ENCODE measurements at regions not wholly inside any gene's neighbourhood (a gene's known extent, or its start where the extent isn't known, plus 50 kb on each side); places are given as distances from the start of the nearest gene placed in this dataset.

DNA sequence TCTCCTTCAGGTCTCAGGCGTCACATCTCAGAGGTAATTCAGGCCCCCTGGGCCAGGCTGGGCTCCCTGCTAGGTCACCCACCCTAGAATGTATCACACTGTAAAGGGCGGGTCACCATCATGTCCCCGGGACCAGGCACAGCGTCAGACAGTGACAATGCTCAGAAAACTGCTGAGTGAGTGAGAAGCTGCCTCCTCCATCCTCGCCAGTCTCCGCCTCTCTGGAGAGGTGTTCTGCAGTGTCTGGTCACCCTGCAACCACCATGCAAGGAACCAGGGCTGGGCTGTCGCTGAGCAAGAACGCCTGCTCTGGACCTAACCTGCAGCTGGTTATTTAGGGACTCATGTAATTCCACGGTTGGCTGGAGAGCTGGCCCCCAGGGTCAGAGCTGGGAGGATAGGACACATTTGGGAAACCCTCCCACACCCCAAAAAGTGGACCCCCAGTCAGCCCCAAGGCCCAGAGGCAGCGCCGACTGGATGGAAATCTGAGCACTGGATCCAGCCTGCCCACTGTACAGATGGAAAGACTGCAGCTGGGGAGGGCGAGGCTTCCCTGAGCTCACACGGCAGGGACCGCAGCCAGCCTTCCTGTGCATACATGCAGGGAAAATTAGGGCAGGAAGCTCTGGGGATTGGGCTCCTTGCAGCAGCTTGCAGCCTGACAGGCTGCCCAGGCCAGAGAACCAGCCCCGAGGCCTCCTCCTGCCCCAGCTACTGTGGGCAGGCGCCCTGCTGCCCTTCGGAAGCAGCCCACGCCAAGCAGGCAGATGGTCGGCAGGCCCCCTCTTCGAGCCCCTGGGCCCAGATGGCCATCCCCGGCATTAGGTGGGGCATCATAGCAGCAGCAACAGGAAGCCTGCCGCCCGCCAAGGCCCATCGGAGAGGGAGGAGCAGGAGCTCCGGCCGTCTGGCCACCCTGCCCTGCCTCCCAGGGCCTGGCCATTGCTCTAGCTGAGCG, 105.4 kb upstream of the ZMIZ1 start:
- DNase-seq, result no peak

DNA sequence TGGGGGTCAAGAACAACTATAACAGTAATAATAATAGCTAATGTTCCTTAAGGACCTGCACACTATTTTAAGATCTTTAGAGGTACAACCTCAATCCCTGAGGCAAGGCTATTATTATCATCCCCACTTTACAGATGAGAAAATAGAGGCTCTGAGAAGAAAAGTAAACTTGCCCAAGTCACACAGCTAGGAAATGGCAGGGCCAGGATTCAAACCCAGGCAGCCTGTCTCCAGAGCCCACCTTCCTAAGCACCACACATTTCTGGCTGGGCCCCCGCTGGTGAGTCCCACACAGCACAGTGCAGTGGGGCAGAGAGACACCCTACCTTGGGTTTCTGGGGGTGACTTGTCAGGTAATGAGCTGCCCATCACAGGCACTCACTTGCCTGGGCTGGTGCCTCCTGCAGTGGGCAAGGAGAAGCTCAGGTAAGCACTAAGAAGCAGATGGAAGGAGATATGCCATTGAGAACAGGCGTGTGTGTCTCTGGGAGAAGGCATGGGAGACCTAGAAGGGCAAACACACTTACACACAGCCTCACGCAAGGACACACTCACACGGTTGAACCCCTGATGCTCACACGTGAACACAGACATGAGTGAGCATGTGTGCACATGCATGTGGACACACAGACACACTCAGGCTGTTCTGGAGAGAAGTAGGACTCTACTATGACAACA, 104.4 kb upstream of the ZMIZ1 start:
- DNase-seq, result no peak

DNA sequence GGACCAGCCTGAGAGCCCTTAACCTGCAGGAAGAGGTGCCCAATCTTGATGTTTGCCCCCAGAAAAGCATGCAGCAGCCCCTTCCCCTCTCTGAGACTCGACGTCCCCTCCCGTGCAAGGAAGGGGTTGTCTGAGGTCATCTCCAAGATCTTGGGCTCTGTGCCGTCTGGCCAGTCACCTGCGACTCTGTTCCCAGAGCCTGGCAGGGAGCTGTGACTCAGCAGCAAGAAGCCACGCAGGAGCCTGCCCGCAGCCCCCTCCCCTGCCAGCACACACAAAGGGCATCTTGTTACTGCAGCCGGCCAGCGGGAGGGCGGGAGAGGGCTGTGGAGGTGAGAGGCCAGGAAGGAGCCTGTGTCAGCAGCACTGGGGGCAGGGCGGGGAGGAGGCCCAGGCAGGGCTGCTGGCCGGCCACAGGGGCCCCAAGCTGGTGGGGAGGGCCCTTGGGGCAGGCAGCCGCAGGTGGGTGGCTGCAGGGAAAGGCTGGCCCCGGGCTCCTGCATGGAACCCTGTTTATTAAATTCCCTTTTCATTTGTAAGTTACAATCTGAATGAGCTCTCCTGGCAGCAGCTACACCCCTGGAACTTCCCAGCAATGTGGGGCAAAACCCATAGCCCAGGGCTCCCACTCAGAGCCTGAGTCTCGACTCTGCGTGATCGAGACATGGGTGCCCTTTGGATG, 103.7 kb upstream of the ZMIZ1 start:
- peak; percentile 23 for DNase-seq

DNA sequence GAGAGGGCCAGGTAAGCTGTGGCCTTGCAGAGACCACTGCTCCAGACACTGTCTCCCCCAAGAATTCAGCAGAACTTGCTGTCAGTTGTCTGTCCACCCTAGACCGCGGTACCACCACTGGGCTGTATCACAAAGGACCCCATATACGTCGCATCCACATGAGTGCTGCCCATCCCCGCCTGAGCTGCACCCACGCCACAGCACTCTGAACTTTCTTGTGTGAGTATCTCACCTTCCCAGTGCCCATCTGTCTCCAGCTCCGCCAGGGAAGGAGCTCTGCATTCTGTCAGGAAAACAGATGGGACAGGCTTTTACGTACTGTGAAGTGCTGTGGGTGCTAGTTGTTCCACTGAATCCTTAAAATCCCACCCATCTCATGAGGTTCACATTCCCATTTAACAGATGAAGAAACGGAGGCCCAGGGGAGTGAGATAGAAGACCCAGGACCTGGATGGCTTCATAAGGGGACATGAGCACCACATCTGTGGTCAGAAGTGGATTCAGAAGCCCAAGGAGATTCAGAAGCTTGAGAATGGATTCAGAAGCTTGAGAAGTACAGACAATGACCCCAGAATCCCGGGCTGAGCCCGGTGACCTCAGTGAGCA, 102.5 kb upstream of the ZMIZ1 start:
- DNase-seq, result no peak

DNA sequence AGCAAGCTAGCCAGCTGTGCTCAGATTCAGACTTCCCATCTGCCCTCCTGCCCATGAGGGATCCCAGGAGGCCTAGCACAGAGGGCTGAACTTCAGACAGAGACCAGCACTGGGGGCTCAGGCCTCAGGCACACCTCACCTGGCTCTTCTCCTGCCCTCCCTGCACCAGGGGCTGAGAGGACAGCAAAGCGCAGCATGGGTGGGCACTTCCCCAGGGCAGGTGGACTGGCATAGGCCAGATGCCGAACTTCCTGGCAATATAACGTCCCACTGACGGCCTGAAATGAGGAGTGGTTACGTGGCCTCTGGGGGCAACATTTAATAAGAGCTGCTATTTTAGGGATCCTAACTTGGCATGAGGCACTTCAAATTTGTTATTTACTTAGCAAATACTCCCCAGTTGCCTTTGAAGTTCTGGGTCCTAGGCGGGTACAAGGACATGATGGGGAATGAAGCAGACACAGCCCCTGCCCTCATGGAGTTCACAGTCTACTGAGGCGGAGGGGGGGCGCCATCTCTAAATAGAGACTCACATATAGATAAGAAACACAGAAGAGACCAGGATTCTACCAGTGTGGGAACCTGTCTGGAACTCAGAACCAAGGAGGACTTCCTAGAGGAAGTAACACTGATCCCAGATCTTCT, 101.8 kb upstream of the ZMIZ1 start:
- no peak for DNase-seq

DNA sequence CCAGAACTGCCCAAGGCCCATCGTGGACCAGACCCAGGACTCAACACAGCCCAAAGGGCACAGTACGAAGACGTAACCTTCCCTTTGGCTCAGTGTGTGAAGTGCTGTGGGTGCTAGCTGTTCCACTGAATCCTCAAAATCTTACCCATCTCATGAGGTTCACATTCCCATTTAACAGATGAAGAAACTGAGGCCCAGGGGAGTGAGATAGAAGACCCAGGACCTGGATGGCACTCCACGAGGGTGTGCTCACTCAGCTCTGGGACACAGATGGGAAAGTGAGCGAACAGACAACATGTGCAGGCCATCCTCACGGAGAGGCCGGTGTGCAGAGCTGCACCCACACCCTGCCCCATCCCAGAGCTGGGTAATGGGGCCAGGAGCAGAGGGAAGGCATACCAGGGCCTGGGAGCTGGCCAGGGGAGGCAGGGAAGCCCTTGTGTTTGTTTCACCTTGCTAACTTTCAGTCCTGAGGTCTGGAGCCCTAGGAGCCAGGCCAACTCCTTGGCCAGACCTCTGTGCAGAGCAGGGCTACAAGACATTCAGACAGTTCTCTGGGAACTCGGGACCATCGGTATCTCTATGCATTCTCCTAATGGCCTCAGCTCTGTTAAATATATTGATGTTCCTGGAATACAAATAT, 100.3 kb upstream of the ZMIZ1 start:
- no peak for DNase-seq

DNA sequence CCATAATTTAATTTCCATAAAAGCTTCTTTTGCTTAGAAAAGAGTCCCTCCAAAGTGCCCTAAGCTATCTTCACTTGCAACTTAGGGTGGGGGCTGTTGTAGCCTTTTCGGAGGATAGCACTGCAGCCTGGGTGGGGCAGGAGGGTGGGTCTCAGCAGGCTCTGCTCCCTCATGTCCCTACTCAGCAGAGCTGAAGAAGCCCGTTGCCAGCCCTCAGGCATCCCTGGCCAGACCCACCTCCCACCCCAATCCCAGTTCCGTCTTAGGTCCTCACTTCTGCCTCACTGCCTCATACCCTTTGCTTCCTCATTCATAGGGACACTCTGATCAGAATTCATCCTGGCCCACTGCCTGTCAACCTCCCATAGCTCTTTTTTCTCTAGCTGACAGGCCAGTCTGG, 99.8 kb upstream of the ZMIZ1 start:
- DNase-seq, result no peak

DNA sequence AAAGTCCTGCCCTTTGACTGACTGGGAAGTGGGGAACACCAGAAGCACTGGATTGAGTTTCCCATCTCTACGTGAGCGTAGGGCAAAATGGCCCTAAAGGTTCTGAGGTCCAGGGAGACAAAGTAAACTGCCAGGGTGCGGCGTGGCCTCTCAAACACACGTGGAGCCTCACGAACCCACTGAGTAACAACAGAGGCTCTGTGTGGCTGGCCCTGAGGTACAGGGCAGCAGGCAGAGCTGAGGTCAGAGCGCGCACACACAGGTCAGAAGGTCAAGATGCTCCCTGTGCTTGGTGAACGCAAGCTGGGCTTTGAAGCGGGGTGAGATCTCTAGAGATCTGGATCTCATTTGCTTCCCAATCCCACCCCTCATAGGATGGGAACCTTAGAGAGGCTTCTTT, 99.0 kb upstream of the ZMIZ1 start:
- no peak for DNase-seq

DNA sequence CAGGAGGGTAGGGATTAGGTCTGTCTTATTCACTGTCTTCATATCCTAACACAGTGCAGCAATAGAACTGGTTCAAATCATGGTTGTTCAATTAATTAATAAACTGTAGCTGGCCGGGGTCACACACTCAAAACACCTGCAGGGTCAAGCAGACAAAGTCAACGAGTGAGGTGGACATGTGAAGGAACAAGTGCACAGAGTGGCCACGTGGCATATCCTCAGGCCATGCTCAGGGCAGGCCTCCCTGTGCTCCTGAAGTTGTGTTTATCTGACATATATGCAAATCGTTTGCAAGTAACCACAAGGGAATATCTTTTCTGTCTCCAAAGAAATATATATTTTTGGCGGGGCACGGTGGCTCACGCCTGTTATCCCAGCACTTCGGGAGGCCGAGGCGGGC, 98.5 kb upstream of the ZMIZ1 start:
- no peak for DNase-seq

DNA sequence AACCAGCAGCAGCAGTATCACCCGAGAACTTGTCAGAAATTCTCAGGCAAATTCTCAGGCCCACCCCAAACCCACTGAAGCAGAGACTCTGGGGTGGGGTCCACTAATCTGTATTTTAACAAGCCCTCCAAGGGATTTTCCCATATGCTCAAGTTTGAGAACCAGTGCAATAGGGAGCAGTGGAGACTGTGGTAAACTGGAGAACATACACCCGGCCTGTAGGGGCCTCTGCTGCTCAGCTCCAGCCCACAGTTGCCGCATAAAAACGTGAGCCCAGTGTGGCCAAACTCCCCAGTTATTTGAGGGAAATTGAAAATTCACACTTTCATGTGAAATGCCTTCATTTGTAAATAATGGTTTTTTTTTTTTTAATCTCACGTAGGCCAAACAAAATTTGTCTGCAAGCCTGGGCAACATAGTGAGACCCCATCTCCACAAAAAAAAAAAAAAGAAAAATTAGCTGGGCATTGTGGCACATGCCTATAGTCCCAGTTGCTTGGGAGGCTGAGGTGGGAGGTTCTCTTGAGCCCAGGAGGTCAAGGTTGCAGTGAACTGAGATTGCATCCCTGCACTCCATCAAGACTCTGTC, 97.6 kb upstream of the ZMIZ1 start:
- DNase-seq, result no peak

DNA sequence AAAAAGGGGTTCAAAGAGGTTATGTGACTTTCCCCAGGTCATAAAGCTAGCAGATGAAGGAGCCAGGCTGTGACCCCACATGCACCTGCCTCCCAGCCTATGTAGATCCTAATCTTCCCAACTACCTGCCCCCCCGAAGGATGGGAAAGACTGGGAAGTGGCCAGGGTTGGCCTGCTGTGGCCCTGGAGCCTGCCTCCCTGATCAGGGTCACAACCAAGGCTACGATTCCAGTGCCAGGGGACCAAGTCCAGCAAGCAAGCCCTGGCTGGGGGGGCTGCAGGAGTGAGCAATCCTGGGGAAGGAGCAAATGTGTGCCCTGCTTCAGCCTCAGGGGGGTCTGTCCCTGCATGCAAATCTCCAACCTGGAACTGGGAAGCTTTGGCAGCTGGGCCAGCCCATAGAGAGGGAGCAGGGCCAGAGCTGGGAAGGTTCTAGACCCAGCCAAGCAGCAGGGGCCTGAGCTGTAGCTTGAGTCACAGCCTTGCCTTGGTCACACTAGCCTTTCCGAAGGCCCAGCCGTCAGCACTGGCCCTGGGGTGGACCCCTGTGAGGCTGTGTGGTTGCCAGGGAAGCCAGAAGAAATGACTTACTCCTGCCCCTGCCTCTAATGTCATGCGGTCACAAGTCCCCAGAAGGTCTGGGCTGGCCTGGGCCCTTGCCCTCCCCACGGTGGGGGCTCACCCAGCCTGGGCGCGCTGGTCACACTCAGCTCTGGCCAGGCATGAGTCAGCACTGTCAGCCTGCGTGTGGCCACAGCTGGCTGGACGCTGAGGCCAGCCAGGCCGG, 96.4 kb upstream of the ZMIZ1 start:
- no peak for DNase-seq

DNA sequence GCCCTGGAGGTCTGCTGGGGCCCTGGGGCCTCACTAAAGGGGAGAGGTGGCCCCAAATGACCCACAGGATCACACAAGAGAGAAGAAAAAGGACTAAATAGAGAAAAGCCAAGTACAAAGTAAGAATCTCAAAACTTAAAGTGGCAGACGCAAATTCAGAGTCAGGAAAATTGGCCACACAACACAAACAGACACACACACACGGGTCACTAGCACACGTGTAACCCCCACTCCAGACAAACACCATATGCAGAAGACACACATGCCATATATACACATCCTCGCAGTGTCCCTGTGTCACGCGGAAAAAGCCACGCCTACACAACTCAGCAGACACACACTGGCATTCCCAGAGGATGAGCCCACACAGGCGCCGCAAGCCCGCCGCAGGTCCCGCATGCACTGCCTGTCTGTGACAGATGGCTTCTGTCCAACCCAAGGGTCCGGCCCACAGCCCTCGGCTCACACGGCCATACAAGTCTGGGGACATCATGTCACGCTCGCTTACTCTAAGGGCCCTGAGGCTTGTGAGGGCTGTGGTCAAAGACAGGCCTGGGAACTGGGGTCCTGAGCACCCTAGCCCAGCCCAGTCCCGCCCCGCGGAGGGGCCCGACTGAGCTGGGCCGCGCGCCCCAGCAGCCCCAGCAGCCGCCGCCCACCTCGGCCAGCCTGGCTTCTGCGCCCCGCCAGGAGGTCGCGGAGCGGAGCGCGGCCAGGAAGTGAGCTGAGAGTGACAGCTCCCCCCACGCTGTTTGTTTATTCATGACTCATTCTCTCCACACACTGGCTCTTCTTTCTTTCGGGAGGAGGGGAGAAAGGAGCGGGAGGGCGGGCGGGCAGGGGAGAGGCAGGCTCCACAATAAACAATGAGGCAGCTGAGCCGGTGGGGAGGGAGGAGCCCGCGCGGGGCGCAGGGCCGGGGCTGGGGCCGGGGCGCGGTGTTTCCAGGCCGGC, 95.5 kb upstream of the ZMIZ1 start:
- DNase-seq, result peak; percentile 87

DNA sequence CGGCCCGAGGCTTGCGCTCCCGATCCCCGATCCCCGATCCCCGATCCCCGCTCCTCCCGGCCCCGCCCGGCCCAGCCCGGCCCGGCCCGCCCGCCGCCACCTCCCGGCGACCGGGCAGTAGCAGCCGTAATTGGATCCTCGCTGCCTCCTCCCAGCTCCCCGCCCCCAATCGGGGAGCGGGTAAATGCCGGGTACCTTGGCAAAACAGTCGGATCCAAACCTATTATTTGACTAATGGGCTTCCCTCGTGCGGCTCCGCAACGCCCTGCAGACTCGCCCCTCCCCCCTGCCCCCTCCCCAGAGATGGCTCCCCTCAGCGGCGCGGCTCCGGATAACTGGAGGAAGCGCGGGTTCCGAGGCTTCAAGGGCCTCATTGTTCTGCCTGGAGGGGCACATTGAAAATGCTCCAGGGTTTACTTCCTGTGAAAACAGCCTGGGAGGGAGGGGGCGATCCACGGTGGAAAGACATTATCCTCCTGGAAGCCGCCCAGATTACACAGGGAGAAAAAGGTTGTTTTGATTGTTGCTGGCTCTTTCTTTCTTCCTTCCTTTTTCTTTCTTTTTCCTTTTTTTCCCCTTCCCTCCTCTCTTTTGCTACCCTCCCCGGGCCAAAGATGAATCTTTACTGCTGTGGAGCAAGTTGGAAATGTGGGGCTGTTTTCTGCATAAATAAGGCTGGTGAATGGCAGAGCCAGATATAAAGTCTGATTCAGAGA, 94.7 kb upstream of the ZMIZ1 start:
- DNase-seq, result peak; percentile 87

DNA sequence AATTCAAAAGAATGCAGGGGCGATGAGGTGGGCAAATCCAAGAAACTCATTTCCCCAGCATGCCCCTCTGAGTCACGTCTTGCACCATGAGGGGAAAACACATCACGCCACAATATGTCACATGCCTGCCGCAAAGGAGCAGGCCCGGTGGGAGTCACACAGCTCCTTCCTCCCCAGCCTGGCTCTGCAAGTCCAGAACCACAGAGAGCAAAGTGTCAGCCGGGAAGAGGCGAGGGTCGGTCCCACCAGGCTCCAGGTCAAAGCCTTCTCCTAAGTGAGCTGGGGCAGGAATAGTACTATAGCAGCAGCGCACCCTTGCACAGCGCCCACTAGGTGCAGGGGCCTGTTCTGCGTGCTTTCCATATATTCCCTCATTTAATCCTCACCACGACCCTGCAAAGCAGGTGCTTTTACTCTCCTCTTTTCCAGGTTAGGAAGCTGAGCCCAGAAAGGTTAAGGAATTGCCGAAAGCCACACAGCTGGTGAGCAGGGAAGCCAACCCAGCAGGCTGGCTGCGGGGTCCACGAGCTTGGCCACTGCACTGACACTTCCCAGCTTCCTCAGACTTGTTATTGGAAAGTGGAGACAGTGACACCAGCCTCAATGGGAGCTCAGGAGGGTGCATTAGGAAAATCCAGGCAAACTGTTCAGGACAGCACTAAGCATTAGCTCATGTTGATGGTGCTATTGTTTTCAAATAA, 94.0 kb upstream of the ZMIZ1 start:
- peak; percentile 12 for DNase-seq

DNA sequence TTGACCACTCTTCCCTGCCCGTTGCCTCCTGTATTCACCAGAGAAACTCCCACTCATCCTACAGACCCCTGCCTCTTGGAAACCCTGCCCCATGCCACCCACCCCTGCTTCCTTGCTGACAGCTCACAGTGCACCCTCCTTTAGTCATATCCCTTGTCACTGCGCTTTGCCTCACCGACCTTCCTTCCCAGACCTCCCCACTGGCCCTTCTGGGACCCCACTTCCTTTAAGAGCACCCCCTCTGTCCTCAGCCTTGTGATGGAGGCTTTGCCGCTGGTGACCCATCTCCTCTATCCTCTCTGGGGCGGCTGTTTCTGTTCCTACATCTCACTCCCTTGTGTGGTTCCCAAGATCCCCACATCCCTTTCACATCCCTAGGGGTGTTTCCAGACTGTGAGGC, 92.8 kb upstream of the ZMIZ1 start:
- DNase-seq, result no peak

DNA sequence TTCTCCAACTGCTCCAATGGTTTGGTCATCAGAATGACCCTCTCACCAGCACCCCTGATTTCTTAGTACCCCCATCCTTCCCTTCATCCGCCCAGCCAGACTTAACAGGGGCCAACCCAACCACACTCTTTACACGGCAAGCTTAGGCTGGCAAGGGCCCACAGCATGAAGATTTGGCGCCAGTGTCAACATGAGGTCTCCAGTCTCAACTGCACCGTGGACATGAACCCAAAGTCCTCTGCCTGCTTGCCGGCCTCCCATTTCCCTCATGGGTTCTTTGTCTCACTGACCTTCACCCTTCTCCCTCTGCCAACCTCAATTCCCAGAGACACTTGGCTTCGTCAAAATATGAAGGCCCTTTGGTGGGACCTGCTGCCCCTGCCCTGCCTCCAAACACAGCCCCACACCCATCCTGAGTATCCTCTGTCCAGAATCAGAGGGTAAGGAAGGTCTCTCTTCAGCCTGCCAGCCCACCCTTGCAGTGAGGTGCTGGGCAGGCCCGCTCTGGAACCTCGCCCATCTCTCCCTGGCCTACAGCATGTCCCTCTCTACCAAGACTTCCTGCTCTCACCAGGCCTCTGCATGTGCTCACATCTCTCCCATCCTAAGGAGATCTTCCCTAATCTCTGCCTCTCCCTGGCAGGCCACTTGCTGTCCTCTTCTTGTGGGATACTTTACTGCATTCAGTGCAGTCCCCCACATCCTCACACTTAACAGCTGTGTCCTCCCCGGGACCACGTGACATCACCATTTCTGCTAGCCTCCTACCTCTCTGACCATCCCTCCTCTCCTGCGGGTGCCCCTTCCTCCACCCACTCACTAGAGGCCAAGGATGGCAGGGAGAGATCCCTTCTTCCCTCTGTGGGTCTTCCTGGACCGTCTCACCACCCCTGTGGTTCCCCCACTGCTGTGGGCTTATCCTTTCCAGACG, 91.7 kb upstream of the ZMIZ1 start:
- DNase-seq, result no peak

DNA sequence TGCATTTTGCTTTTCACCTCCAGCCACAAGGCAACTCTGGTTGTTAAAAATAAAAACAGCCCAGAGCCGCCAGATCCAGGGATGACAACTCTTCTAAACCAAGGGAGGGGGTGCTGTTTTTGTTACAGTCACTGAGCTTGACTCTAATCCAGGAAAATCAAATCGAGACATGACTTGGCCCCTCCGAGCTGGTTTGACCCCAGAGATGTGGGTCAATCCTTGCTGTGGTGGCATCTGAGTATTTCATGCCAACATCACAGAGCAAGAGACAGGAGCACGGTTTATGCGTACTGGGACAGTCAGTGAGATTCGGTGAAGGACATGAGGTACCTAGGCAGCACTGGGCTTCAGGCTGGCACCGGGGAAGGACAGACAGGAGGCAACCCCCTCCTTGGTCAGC, 88.8 kb upstream of the ZMIZ1 start:
- no peak for DNase-seq

Data from NCI-H774 (cell line).